DND-41 (cell line): ENCODE measurements at regions not wholly inside any gene's neighbourhood (a gene's known extent, or its start where the extent isn't known, plus 50 kb on each side); places are given as distances from the start of the nearest gene placed in this dataset.

Experiments
- ATAC-seq: fragments of 200-7000 bp; cut with Tn5 transposase; 3 replicates; pipeline ENCODE4 v1.9.1; 2021; ENCODE audit warnings: low read depth; ENCODE audit not compliant: insufficient read depth
- DNase-seq: peaks from one replicate; pipeline ENCODE4 v3.0.0-alpha.2; 2020
- H2AFZ ChIP-seq: 2 replicates; pipeline ENCODE4 v1.6.0; 2012; ENCODE audit warnings: low read depth, low read length
- H3K27ac ChIP-seq: 2 replicates; pipeline ENCODE4 v1.5.1; 2012; ENCODE audit warnings: low read length, inconsistent platforms
- H3K27me3 ChIP-seq: fragments of 200-600 bp; sonication (generic); 2 replicates; pipeline ENCODE4 v1.6.0; 2012; ENCODE audit warnings: low read length, mild to moderate bottlenecking, inconsistent platforms; ENCODE audit not compliant: insufficient read depth, poor library complexity
- H3K36me3 ChIP-seq: 2 replicates; pipeline ENCODE4 v1.5.1; 2012; ENCODE audit warnings: low read length, inconsistent platforms; ENCODE audit not compliant: insufficient read depth
- H3K4me1 ChIP-seq: 2 replicates; pipeline ENCODE4 v1.5.1; 2012; ENCODE audit warnings: mild to moderate bottlenecking, low read length; ENCODE audit not compliant: insufficient read depth
- H3K4me2 ChIP-seq: 2 replicates; pipeline ENCODE4 v1.6.0; 2012; ENCODE audit warnings: mild to moderate bottlenecking, moderate library complexity, low read length, inconsistent platforms; ENCODE audit not compliant: insufficient read depth
- H3K4me3 ChIP-seq, 2 experiments: fragments of 200-600 bp in 1 of 2; shearing (Covaris generic) in 1 of 2; 2 replicates each; pipeline ENCODE4 v1.5.1; 2012 to 2016; ENCODE audit warnings: inconsistent platforms in 2 of 2, low read length in 2 of 2, mild to moderate bottlenecking in 2 of 2, low read depth in 1 of 2, moderate library complexity in 1 of 2
- H3K79me2 ChIP-seq: 2 replicates; pipeline ENCODE4 v1.6.0; 2012; ENCODE audit warnings: low read length, inconsistent platforms; ENCODE audit not compliant: insufficient read depth
- H3K9ac ChIP-seq: 2 replicates; pipeline ENCODE4 v1.6.0; 2012; ENCODE audit warnings: low read depth, mild to moderate bottlenecking, inconsistent platforms, low read length, moderate library complexity
- H3K9me3 ChIP-seq: 2 replicates; pipeline ENCODE4 v1.5.1; 2012; ENCODE audit warnings: low read length, moderate library complexity, mild to moderate bottlenecking, inconsistent platforms; ENCODE audit not compliant: insufficient read depth, severe bottlenecking
- H4K20me1 ChIP-seq: 2 replicates; pipeline ENCODE4 v1.6.0; 2012; ENCODE audit warnings: low read length; ENCODE audit not compliant: insufficient read depth
- EZH2 ChIP-seq: IDR thresholded peaks from 3 replicates; pipeline ENCODE4 v1.6.1; 2012; ENCODE audit warnings: borderline replicate concordance, low read depth, mild to moderate bottlenecking, moderate library complexity, low read length, inconsistent platforms; ENCODE audit not compliant: severe bottlenecking
- TF ChIP-seq, protein P1 (sequence below): IDR thresholded peaks from 2 replicates; pipeline ENCODE4 v1.5.1; 2012; ENCODE audit warnings: borderline replicate concordance, low read length, moderate library complexity, mild to moderate bottlenecking; ENCODE audit not compliant: poor library complexity, severe bottlenecking; ENCODE audit errors: extremely low read depth

DNA sequence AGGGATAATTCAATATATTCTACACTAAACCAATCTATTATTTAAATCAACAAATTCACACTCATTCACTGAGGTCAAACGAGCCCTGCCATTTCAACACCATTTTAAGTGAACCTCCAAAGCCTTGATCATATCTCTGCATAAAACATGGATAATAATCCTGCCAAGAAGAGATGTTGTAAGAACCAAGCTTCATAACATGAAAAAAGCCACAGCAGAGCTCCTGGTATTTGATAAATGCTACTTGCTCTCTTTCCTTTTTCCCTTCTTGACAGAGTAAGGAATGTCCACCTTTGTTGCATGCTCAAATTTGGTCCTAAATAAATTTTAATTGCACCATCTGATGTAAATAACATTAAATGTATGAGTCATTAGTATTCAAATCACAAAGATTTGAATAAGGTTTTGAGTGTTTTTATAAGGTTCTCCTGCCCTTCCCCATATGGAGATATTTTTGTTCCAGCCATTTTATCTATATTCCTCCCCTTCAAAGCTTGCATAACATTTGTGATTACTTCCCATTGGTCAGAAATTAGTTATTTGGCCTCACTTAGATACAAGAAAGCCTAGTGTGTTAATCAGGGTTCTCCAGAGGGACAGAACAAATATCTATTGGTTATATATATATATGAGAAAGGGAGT lies 318.8 kb downstream of the RND3 start:
- Histone ChIP-seq H3K4me2 (no peak overlapping the region), H4K20me1 (no peaks in the 10 kb centered on the region), H3K36me3 (no peaks in the 10 kb centered on the region), H3K4me3 (no peak overlapping the region), H3K9me3 (no peaks in the 10 kb centered on the region), H3K4me1 (peaks cover 23% of the 10 kb centered on the region), H3K27ac (no peak overlapping the region), H3K79me2 (no peaks in the 10 kb centered on the region), H2AFZ (no peak overlapping the region), H3K27me3 (no peaks in the 10 kb centered on the region), H3K9ac (no peak overlapping the region)
- ATAC-seq (no peak), DNase-seq (no peak)
- TF ChIP-seq, protein P1, sequence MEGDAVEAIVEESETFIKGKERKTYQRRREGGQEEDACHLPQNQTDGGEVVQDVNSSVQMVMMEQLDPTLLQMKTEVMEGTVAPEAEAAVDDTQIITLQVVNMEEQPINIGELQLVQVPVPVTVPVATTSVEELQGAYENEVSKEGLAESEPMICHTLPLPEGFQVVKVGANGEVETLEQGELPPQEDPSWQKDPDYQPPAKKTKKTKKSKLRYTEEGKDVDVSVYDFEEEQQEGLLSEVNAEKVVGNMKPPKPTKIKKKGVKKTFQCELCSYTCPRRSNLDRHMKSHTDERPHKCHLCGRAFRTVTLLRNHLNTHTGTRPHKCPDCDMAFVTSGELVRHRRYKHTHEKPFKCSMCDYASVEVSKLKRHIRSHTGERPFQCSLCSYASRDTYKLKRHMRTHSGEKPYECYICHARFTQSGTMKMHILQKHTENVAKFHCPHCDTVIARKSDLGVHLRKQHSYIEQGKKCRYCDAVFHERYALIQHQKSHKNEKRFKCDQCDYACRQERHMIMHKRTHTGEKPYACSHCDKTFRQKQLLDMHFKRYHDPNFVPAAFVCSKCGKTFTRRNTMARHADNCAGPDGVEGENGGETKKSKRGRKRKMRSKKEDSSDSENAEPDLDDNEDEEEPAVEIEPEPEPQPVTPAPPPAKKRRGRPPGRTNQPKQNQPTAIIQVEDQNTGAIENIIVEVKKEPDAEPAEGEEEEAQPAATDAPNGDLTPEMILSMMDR = no peak
- no peak for TF ChIP-seq EZH2

- Histone ChIP-seq H3K9me3 (no peaks in the 10 kb centered on the region), H3K27ac (no peak overlapping the region), H3K4me2 (no peak overlapping the region), H3K36me3 (no peaks in the 10 kb centered on the region), H3K4me3 (no peak overlapping the region), H3K9ac (no peak overlapping the region), H3K79me2 (no peaks in the 10 kb centered on the region), H3K4me1 (peaks cover 23% of the 10 kb centered on the region), H2AFZ (no peak overlapping the region), H4K20me1 (no peaks in the 10 kb centered on the region), H3K27me3 (no peaks in the 10 kb centered on the region)
- TF ChIP-seq, protein P1 = no peak
- TF ChIP-seq EZH2 = no peak
- ATAC-seq (peak; percentile 67), DNase-seq (no peak)
Measured at GRCh38 chr2:150167711-150168110, 319.8 kb downstream of the RND3 start.

- Histone ChIP-seq H3K79me2 (no peaks in the 10 kb centered on the region), H4K20me1 (no peaks in the 10 kb centered on the region), H3K9me3 (no peaks in the 10 kb centered on the region), H3K27me3 (no peaks in the 10 kb centered on the region), H2AFZ (no peak overlapping the region), H3K27ac (no peak overlapping the region), H3K4me3 (no peak overlapping the region), H3K4me2 (no peak overlapping the region), H3K9ac (no peak overlapping the region), H3K36me3 (no peaks in the 10 kb centered on the region), H3K4me1 (peaks cover 23% of the 10 kb centered on the region)
- DNase-seq = no peak
- TF ChIP-seq, protein P1 = no peak
- TF ChIP-seq EZH2 = no peak
- no peak for ATAC-seq
Measured at GRCh38 chr2:150166313-150167051, 321.0 kb downstream of the RND3 start.
